ENCODE measurements at regions not wholly inside any gene's neighbourhood (a gene's known extent, or its start where the extent isn't known, plus 50 kb on each side); places are given as distances from the start of the nearest gene placed in this dataset.

DNA sequence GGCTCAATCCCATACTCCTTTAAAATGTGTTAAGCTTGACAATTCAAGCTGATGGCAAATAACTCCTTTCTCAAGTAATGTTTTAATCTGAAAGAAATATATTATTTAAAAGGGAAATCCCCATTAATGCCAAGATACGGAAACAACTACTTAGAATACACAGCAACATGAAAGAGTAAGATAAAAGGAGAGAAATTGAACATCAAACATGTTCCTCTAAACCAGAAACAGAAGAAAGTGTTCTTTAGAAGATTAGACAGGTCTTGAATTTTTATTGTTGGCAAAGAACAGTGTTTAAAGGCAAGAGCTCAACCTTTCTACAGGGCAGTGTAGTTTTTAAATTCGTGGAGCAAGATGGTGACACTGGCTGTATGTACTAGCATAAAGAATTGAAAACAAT lies 105.8 kb upstream of the NRIP1 start:
- TF ChIP-seq, protein P1, sequence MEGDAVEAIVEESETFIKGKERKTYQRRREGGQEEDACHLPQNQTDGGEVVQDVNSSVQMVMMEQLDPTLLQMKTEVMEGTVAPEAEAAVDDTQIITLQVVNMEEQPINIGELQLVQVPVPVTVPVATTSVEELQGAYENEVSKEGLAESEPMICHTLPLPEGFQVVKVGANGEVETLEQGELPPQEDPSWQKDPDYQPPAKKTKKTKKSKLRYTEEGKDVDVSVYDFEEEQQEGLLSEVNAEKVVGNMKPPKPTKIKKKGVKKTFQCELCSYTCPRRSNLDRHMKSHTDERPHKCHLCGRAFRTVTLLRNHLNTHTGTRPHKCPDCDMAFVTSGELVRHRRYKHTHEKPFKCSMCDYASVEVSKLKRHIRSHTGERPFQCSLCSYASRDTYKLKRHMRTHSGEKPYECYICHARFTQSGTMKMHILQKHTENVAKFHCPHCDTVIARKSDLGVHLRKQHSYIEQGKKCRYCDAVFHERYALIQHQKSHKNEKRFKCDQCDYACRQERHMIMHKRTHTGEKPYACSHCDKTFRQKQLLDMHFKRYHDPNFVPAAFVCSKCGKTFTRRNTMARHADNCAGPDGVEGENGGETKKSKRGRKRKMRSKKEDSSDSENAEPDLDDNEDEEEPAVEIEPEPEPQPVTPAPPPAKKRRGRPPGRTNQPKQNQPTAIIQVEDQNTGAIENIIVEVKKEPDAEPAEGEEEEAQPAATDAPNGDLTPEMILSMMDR (IDR thresholded peaks at IDR 0.05), result no peak
- TF ChIP-seq POLR2A (IDR thresholded peaks at IDR 0.05), result no peak
- no peak for TF ChIP-seq POLR2AphosphoS5 (IDR thresholded peaks at IDR 0.05; ENCODE audit: insufficient read depth in 1 of 2, low read depth in 1 of 2)

All from vagina (tissue), 2 donors.